ENCODE measurements at regions not wholly inside any gene's neighbourhood (a gene's known extent, or its start where the extent isn't known, plus 50 kb on each side); places are given as distances from the start of the nearest gene placed in this dataset.

GRCh38 chr15:73803806-73804205 lies 50.7 kb upstream of the INSYN1 start:
- no peak for DNase-seq

GRCh38 chr15:73805504-73806089 lies 52.4 kb upstream of the INSYN1 start:
- DNase-seq = no peak

GRCh38 chr15:73806698-73807483 lies 53.7 kb upstream of the INSYN1 start:
- no peak for DNase-seq

GRCh38 chr15:73807865-73808264 lies 54.7 kb upstream of the INSYN1 start:
- DNase-seq = no peak

- DNase-seq = no peak
These were observed 56.8 kb upstream of the INSYN1 start for GRCh38 chr15:73809728-73810501.

- no peak for DNase-seq
These were observed 59.8 kb upstream of the INSYN1 start for GRCh38 chr15:73812806-73813465.

GRCh38 chr15:73813589-73813988 lies 59.8 kb upstream of the TBC1D21 start:
- DNase-seq = no peak

- no peak for DNase-seq
These were observed 54.9 kb upstream of the TBC1D21 start for GRCh38 chr15:73818308-73818985.

GRCh38 chr15:73821181-73821580 lies 52.2 kb upstream of the TBC1D21 start:
- DNase-seq = no peak

- DNase-seq = peak in 1 of 2 experiments; percentile 5
These were observed 50.4 kb upstream of the TBC1D21 start for GRCh38 chr15:73822998-73823397.
